WI38 (cell line): ENCODE measurements at regions not wholly inside any gene's neighbourhood (a gene's known extent, or its start where the extent isn't known, plus 50 kb on each side); places are given as distances from the start of the nearest gene placed in this dataset.

Source experiments
- H3K4me3 ChIP-seq: 2 replicates; pipeline ENCODE4 v1.5.1; 2011; ENCODE audit warnings: low read depth, mild to moderate bottlenecking, control low read depth, low read length
- TF ChIP-seq, protein P1 (sequence below): IDR thresholded peaks from 2 replicates; pipeline ENCODE4 v1.5.1; 2012; ENCODE audit warnings: low read depth, mild to moderate bottlenecking, control low read depth, low read length

DNA sequence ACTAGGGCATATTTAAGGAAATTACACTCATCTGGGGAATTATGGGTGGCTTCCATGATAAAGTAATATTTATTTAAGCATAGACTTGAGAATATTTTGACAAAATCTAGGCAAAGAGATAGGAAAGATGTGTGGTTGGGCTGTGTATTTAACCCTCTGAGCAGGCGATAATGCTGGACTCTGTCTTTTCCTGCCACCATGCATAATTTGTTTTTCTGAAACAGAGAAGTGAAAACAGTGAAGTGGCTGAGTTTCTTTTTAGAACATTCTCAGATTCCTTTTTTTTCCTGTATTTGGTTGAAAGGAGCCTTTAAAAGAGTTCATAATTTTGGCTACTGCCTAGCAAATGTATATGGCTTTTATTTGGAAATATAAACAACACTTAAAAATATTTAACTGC, 104.8 kb upstream of the CDH19 start:
- no peak overlapping the region for H3K4me3 ChIP-seq
- TF ChIP-seq, protein P1, sequence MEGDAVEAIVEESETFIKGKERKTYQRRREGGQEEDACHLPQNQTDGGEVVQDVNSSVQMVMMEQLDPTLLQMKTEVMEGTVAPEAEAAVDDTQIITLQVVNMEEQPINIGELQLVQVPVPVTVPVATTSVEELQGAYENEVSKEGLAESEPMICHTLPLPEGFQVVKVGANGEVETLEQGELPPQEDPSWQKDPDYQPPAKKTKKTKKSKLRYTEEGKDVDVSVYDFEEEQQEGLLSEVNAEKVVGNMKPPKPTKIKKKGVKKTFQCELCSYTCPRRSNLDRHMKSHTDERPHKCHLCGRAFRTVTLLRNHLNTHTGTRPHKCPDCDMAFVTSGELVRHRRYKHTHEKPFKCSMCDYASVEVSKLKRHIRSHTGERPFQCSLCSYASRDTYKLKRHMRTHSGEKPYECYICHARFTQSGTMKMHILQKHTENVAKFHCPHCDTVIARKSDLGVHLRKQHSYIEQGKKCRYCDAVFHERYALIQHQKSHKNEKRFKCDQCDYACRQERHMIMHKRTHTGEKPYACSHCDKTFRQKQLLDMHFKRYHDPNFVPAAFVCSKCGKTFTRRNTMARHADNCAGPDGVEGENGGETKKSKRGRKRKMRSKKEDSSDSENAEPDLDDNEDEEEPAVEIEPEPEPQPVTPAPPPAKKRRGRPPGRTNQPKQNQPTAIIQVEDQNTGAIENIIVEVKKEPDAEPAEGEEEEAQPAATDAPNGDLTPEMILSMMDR = no peak

DNA sequence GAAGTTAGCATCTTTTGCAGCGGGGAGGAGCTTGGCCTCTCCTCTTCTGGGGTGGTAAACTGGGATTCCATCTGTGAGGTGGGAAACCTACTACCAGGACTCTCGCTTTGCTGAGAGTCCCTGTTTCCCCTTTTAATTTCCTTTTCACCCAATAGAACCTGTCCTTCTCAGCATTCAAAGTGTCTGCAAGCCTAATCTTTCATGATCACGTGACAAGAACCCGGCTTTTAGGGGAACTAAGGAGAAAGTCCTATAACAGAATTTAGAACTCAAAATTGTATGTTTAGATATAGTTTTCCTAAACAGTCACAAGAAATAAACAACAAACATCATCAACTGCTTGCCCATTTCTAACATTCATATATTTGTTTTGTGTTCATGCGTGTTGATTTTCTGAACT, 103.6 kb upstream of the CDH19 start:
- TF ChIP-seq, protein P1 = no peak
- no peak overlapping the region for H3K4me3 ChIP-seq

DNA sequence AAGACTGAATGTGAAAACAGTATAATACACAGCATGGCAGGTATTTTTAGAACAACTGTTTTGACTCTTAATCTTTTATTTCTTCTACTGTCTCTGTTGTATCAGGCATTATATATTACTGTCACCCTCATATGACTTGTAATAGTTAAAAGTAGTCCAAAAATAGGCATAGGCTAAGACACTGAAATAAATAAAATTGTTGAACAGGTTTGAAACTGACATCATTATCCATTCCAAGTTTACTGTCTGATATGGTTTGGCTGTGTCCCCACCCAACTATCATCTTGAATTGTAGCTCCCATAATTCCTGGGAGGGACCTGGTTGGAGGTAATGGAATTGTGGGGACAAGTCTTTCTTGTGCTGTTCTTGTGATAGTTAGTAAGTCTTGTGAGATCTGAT, 91.4 kb upstream of the CDH19 start:
- TF ChIP-seq, protein P1 = no peak
- no peak overlapping the region for H3K4me3 ChIP-seq

DNA sequence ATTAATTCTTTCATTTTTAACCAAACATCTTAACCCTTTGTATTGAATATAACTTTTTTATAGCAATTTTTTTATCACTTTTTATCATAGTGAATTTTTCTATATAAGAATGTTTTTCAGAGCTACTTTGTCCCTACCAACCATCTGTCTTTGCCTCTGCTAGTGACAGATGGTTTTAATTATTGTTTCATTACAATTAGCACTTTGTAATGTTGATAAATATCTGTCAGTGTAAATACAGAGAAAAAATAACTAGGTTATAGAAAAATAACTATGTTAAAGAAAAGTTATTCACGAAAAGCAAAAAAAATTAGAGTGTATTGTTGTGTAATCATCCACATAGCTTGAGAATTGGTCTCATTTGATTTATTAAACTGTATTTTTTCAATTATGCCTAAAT, 91.0 kb upstream of the CDH19 start:
- TF ChIP-seq, protein P1 = no peak
- H3K4me3 ChIP-seq = no peak overlapping the region

DNA sequence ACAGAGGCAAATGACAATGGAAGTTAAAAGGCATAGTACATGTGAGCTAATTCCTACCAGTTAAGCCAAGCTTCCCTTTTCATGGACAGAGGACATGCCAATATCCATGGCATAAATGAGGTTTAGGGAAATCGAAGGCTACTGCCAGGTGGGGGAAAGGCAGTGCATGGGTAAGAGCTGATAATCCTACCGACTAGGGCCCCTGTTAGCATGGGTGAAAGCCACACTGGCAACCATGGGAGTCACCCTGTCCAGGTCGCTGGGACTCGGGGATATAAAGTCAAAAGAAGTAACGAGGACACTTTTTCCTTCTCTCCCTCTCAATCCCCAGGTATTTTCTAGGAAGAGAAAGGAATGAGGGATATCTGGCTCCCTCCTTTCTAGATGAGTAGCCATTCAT, 83.7 kb upstream of the CDH19 start:
- H3K4me3 ChIP-seq = no peak overlapping the region
- TF ChIP-seq, protein P1 = no peak

DNA sequence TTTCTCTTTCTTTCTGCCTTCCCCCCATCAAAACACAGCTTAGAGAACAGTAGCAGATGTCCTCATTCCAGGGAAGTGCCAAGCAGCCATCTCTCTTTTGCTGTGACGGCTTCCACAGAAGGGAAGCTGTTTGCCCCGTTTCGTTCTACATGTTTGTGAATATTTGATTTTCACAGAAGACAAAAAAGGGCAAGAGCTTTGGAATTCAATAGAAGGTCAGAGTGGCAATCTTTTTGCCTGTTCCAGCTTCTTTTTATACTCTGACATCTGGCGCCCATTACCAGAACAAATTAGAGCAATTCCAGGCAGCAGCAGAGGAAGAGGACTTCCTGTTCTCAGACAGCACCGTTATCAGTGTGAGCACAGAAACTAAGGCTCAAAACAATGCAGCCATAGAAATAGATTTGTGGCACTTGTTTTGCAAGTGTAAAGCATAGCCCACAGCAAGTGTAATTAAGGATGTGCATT, 79.0 kb upstream of the CDH19 start:
- H3K4me3 ChIP-seq = no peak overlapping the region
- TF ChIP-seq, protein P1 = no peak

DNA sequence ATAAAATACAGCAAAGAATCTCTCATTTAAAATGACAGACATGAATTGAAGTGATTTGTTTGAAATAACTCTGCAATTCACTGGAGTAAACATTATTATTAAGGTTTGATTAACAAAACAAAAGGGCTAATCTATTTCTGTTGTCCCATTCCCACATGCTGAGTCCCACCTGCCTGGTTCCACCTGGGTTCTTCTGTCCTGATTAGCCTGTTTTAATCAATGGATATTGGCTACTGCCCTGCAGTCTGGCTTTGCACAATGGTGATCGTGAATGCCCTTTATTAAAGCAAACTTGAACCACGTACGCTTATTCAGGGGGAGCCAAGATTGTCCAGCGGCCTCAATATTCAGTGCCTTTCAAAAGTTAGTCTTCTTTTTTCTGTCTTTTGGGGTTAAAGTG, 72.8 kb upstream of the CDH19 start:
- TF ChIP-seq, protein P1 = no peak

More for the DNA sequence above, 72.8 kb upstream of the CDH19 start:
- no peak overlapping the region for H3K4me3 ChIP-seq
